Activated CD4-positive, alpha-beta T cell treated with anti-CD3 and anti-CD28 coated beads for 36 hours (primary cell): ENCODE measurements at regions not wholly inside any gene's neighbourhood (a gene's known extent, or its start where the extent isn't known, plus 50 kb on each side); places are given as distances from the start of the nearest gene placed in this dataset.

Experiments used
- ATAC-seq: fragments of 200-7000 bp; cut with Tn5 transposase; one replicate; pipeline ENCODE4 v1.10.0; 2021; ENCODE audit warnings: mild to moderate bottlenecking, moderate library complexity
- CTCF ChIA-PET: fragments of 350-600 bp; sonication (Branson Sonifier 250); formaldehyde crosslinking; loops from one replicate; lab custom pipeline; 2021; ENCODE audit warnings: antibody characterized with exemption; lab: Charles Lee
- POLR2A ChIA-PET: fragments of 350-600 bp; sonication (Branson Sonifier 250); formaldehyde crosslinking; loops from one replicate; lab custom pipeline; 2021; ENCODE audit warnings: antibody characterized with exemption, inconsistent platforms; lab: Charles Lee
- DNase-seq: peaks from one replicate; pipeline ENCODE4 v3.0.0-alpha.2; 2020
- H3K27ac Mint-ChIP-seq: one replicate; pipeline ENCODE4 v1.8.0; 2021; ENCODE audit warnings: mixed read lengths
- H3K27me3 Mint-ChIP-seq: one replicate; pipeline ENCODE4 v1.8.0; 2021; ENCODE audit warnings: mixed read lengths
- H3K36me3 Mint-ChIP-seq: one replicate; pipeline ENCODE4 v1.8.0; 2021; ENCODE audit warnings: low read depth, mixed read lengths
- H3K4me1 Mint-ChIP-seq: one replicate; pipeline ENCODE4 v1.8.0; 2021; ENCODE audit warnings: mixed read lengths
- H3K4me3 Mint-ChIP-seq: one replicate; pipeline ENCODE4 v1.8.0; 2021; ENCODE audit warnings: mild to moderate bottlenecking, moderate library complexity, mixed read lengths
- H3K9me3 Mint-ChIP-seq: one replicate; pipeline ENCODE4 v1.8.0; 2021; ENCODE audit warnings: low read depth, mixed read lengths
- intact Hi-C, 2 experiments: fragments of 100-400 bp; cut with DNase I in 1 of 2; cut with micrococcal nuclease in 1 of 2; formaldehyde crosslinking; loops; one replicate each; pipeline versions ENCODE4 v1.14.2 to v1.15.1; 2022 to 2024; cut with DNase I, micrococcal nuclease

- Mint-ChIP-seq H3K9me3 (no peaks in the 10 kb centered on the region), H3K4me3 (no peak overlapping the region), H3K4me1 (peaks cover 30% of the 10 kb centered on the region), H3K36me3 (peaks cover 2% of the 10 kb centered on the region), H3K27ac (no peak overlapping the region), H3K27me3 (no peaks in the 10 kb centered on the region)
- DNase-seq (no peak), ATAC-seq (peak; percentile 42)
- CTCF ChIA-PET, result interaction anchor here (1.1 kb wide), 1 partner anchor 14 kb away, joined by 5 read pairs; no protein-coding TSS in a partner anchor
- intact Hi-C loops, result no loop called here
- POLR2A ChIA-PET, result no interaction called here
Observed at GRCh38 chr1:234941321-234942011, 187.2 kb downstream of the TOMM20 start.

GRCh38 chr1:234940841-234941240, 187.8 kb downstream of the TOMM20 start:
- DNase-seq (no peak), ATAC-seq (no peak)
- no peak overlapping the region for H3K4me3 Mint-ChIP-seq
- ChIA-PET CTCF (interaction anchor here (1.1 kb wide), 1 partner anchor 14 kb away, joined by 5 read pairs; no protein-coding TSS in a partner anchor), POLR2A (no interaction called here)
- no peak overlapping the region for H3K27ac Mint-ChIP-seq
- peaks cover 32% of the 10 kb centered on the region for H3K4me1 Mint-ChIP-seq
- H3K27me3 Mint-ChIP-seq, result no peaks in the 10 kb centered on the region
- no peaks in the 10 kb centered on the region for H3K9me3 Mint-ChIP-seq
- peaks cover 2% of the 10 kb centered on the region for H3K36me3 Mint-ChIP-seq
- intact Hi-C loops, result no loop called here

- no peak for ATAC-seq
- Mint-ChIP-seq H3K36me3 (peaks cover 2% of the 10 kb centered on the region), H3K27ac (no peak overlapping the region), H3K4me1 (peaks cover 29% of the 10 kb centered on the region), H3K27me3 (no peaks in the 10 kb centered on the region), H3K9me3 (no peaks in the 10 kb centered on the region), H3K4me3 (no peak overlapping the region)
- intact Hi-C loops, result no loop called here
- ChIA-PET POLR2A (no interaction called here), CTCF (interaction anchor here (1.2 kb wide), 1 partner anchor 17 kb away, joined by 3 read pairs; no protein-coding TSS in a partner anchor)
- no peak for DNase-seq
Observed at GRCh38 chr1:234938924-234939323, 189.7 kb downstream of the TOMM20 start.

GRCh38 chr1:234938135-234938534, 190.5 kb downstream of the TOMM20 start:
- POLR2A ChIA-PET, result no interaction called here

GRCh38 chr1:234936612-234937389, 191.8 kb downstream of the TOMM20 start:
- ATAC-seq, result peak; percentile 63
- no peak for DNase-seq
- CTCF ChIA-PET, result interaction anchor here (0.7 to 0.8 kb wide), 3 partner anchors 12 to 157 kb away, joined by 3 to 4 read pairs (median 3); no protein-coding TSS in a partner anchor
- peak overlapping the region; percentile 70 for H3K27ac Mint-ChIP-seq
- intact Hi-C loops, result loop anchor here in 1 of 2 experiments (2.0 kb wide), 2 partner anchors 18 to 26 kb away; no protein-coding TSS in a partner anchor
- H3K4me3 Mint-ChIP-seq, result no peak overlapping the region
- H3K36me3 Mint-ChIP-seq, result no peaks in the 10 kb centered on the region
- H3K4me1 Mint-ChIP-seq, result peaks cover 48% of the 10 kb centered on the region
- no peaks in the 10 kb centered on the region for H3K9me3 Mint-ChIP-seq
- POLR2A ChIA-PET, result interaction anchor here (0.8 to 1.0 kb wide), 2 partner anchors 38 to 75 kb away, joined by 3 read pairs; no protein-coding TSS in a partner anchor
- H3K27me3 Mint-ChIP-seq, result no peaks in the 10 kb centered on the region

More at GRCh38 chr1:234938135-234938534, 190.5 kb downstream of the TOMM20 start:
- Mint-ChIP-seq H3K27me3 (no peaks in the 10 kb centered on the region), H3K27ac (no peak overlapping the region), H3K36me3 (peaks cover 2% of the 10 kb centered on the region), H3K4me3 (no peak overlapping the region), H3K9me3 (no peaks in the 10 kb centered on the region), H3K4me1 (peaks cover 37% of the 10 kb centered on the region)
- intact Hi-C loops, result no loop called here
- DNase-seq (no peak), ATAC-seq (no peak)
- CTCF ChIA-PET, result interaction anchor here (1.1 to 1.2 kb wide), 2 partner anchors 18 to 38 kb away, joined by 3 read pairs; no protein-coding TSS in a partner anchor

- Mint-ChIP-seq H3K9me3 (no peaks in the 10 kb centered on the region), H3K36me3 (no peaks in the 10 kb centered on the region), H3K4me3 (no peak overlapping the region), H3K27me3 (no peaks in the 10 kb centered on the region), H3K4me1 (peaks cover 52% of the 10 kb centered on the region), H3K27ac (peak overlapping the region; percentile 58)
- ChIA-PET CTCF (no interaction called here), POLR2A (no interaction called here)
- no peak for ATAC-seq
- intact Hi-C loops, result no loop called here
- no peak for DNase-seq
Observed at GRCh38 chr1:234934611-234935033, 194.0 kb downstream of the TOMM20 start.

- no peak overlapping the region for H3K4me3 Mint-ChIP-seq
- intact Hi-C loops, result no loop called here
- peak overlapping the region; percentile 82 for H3K27ac Mint-ChIP-seq
- ChIA-PET POLR2A (interaction anchor here (0.8 to 1.4 kb wide), 3 partner anchors 78 to 203 kb away, joined by 3 to 5 read pairs (median 4); no protein-coding TSS in a partner anchor), CTCF (interaction anchor here (0.7 to 1.1 kb wide), 2 partner anchors 12 to 95 kb away, joined by 3 to 4 read pairs; no protein-coding TSS in a partner anchor)
- no peaks in the 10 kb centered on the region for H3K27me3 Mint-ChIP-seq
- peaks cover 63% of the 10 kb centered on the region for H3K4me1 Mint-ChIP-seq
- H3K36me3 Mint-ChIP-seq, result no peaks in the 10 kb centered on the region
- DNase-seq, result peak; percentile 59
- no peaks in the 10 kb centered on the region for H3K9me3 Mint-ChIP-seq
- peak; percentile 83 for ATAC-seq
Observed at GRCh38 chr1:234933475-234933874, 195.2 kb downstream of the TOMM20 start.

GRCh38 chr1:234932511-234933430, 195.9 kb downstream of the TOMM20 start:
- POLR2A ChIA-PET, result interaction anchor here (0.6 to 1.4 kb wide), 4 partner anchors 79 to 611 kb away, joined by 3 to 5 read pairs (median 4); no protein-coding TSS in a partner anchor
- Mint-ChIP-seq H3K27ac (peak overlapping the region; percentile 82), H3K4me3 (no peak overlapping the region), H3K36me3 (no peaks in the 10 kb centered on the region), H3K9me3 (no peaks in the 10 kb centered on the region), H3K27me3 (no peaks in the 10 kb centered on the region), H3K4me1 (peaks cover 65% of the 10 kb centered on the region)
- intact Hi-C loops, result no loop called here
- DNase-seq (no peak), ATAC-seq (peak; percentile 4)
- CTCF ChIA-PET, result interaction anchor here (0.7 to 1.1 kb wide), 2 partner anchors 12 to 95 kb away, joined by 3 to 4 read pairs; no protein-coding TSS in a partner anchor

- Mint-ChIP-seq H3K4me3 (no peak overlapping the region), H3K27me3 (no peaks in the 10 kb centered on the region), H3K4me1 (peaks cover 66% of the 10 kb centered on the region), H3K27ac (peak overlapping the region; percentile 0), H3K9me3 (no peaks in the 10 kb centered on the region), H3K36me3 (no peaks in the 10 kb centered on the region)
- intact Hi-C loops, result no loop called here
- ChIA-PET CTCF (no interaction called here), POLR2A (no interaction called here)
- ATAC-seq (no peak), DNase-seq (no peak)
Observed at GRCh38 chr1:234932106-234932505, 196.5 kb downstream of the TOMM20 start.

- no peak overlapping the region for H3K27ac Mint-ChIP-seq
- CTCF ChIA-PET, result interaction anchor here (1.8 kb wide), 1 partner anchor 86 kb away, joined by 4 read pairs; no protein-coding TSS in a partner anchor
- DNase-seq, result no peak
Observed at GRCh38 chr1:234931404-234931973, 197.1 kb downstream of the TOMM20 start.

More at GRCh38 chr1:234931404-234931973, 197.1 kb downstream of the TOMM20 start:
- no peaks in the 10 kb centered on the region for H3K9me3 Mint-ChIP-seq
- intact Hi-C loops, result no loop called here
- H3K27me3 Mint-ChIP-seq, result no peaks in the 10 kb centered on the region
- no peak overlapping the region for H3K4me3 Mint-ChIP-seq
- POLR2A ChIA-PET, result interaction anchor here (0.6 kb wide), 1 partner anchor 90 kb away, joined by 5 read pairs; no protein-coding TSS in a partner anchor
- H3K36me3 Mint-ChIP-seq, result no peaks in the 10 kb centered on the region
- H3K4me1 Mint-ChIP-seq, result peaks cover 66% of the 10 kb centered on the region
- no peak for ATAC-seq
